ENCODE measurements at regions not wholly inside any gene's neighbourhood (a gene's known extent, or its start where the extent isn't known, plus 50 kb on each side); places are given as distances from the start of the nearest gene placed in this dataset.

GRCh38 chr6:104095661-104096416 lies 763.9 kb downstream of the HACE1 start:
- TF ChIP-seq USF1 (IDR thresholded peaks at IDR 0.05; ENCODE audit: borderline replicate concordance, low read depth), result no peak
- no peak for TF ChIP-seq TEAD4 (IDR thresholded peaks at IDR 0.05; ENCODE audit: borderline replicate concordance, insufficient read depth)
- no peak for TF ChIP-seq EZH2phosphoT487 (IDR thresholded peaks at IDR 0.05; ENCODE audit: borderline replicate concordance, low read depth)
- no peak for TF ChIP-seq CTCF (IDR thresholded peaks at IDR 0.05)
- no peak for TF ChIP-seq JUND (IDR thresholded peaks at IDR 0.05)
- no peak for TF ChIP-seq SMC3 (IDR thresholded peaks at IDR 0.05; ENCODE audit: low read depth, low read length)
- no peak for TF ChIP-seq GABPA (IDR thresholded peaks at IDR 0.05; ENCODE audit: low read depth)
- TF ChIP-seq SIN3A (IDR thresholded peaks at IDR 0.05; ENCODE audit: borderline replicate concordance, low read depth, low read length), result no peak
- TF ChIP-seq EP300 (IDR thresholded peaks at IDR 0.05; ENCODE audit: borderline replicate concordance in 1 of 2, low read depth in 1 of 2, low read length in 1 of 2), result no peak
- no peak for TF ChIP-seq POLR2AphosphoS5 (IDR thresholded peaks at IDR 0.05; ENCODE audit: low read depth, low read length)
